Panc1 (cell line): ENCODE measurements at regions not wholly inside any gene's neighbourhood (a gene's known extent, or its start where the extent isn't known, plus 50 kb on each side); places are given as distances from the start of the nearest gene placed in this dataset.

Experiments
- POLR2AphosphoS5 ChIP-seq: IDR thresholded peaks from 2 replicates; pipeline ENCODE4 v1.6.1; 2012; ENCODE audit warnings: mild to moderate bottlenecking, low read depth, low read length, moderate library complexity
- TF ChIP-seq, protein P1 (sequence below): fragments of 450-650 bp; IDR thresholded peaks from 2 replicates; pipeline ENCODE4 v1.5.1; 2017; ENCODE audit warnings: mild to moderate bottlenecking
- TF ChIP-seq, protein P2 (sequence below), 2 experiments: IDR thresholded peaks; 2 replicates each; pipeline ENCODE4 v1.6.1; 2011 to 2012; ENCODE audit warnings: low read depth in 2 of 2, control low read depth in 1 of 2, low read length in 1 of 2, mild to moderate bottlenecking in 1 of 2, moderate library complexity in 1 of 2; ENCODE audit not compliant: insufficient read depth in 1 of 2

DNA sequence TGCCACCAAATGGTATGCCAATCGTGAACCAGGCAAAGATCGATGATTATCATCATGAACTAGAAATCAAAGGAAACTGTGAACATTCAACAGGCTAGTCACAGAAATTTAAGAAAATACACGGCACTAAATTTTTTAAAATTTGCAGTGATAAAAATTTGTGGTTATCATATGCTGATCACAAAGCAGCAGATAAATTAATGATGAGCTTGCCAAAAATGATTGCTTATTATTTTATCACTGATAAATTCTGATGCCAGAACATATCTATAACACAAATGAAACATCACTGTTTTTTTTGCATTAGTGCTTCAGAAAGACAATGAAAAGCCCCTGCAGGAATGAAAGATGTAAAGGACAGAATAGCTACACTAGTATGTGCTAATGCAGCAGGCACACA is 1413.2 kb upstream of the MAP3K7 start:
- TF ChIP-seq, protein P1, sequence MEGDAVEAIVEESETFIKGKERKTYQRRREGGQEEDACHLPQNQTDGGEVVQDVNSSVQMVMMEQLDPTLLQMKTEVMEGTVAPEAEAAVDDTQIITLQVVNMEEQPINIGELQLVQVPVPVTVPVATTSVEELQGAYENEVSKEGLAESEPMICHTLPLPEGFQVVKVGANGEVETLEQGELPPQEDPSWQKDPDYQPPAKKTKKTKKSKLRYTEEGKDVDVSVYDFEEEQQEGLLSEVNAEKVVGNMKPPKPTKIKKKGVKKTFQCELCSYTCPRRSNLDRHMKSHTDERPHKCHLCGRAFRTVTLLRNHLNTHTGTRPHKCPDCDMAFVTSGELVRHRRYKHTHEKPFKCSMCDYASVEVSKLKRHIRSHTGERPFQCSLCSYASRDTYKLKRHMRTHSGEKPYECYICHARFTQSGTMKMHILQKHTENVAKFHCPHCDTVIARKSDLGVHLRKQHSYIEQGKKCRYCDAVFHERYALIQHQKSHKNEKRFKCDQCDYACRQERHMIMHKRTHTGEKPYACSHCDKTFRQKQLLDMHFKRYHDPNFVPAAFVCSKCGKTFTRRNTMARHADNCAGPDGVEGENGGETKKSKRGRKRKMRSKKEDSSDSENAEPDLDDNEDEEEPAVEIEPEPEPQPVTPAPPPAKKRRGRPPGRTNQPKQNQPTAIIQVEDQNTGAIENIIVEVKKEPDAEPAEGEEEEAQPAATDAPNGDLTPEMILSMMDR, result no peak
- TF ChIP-seq, protein P2, sequence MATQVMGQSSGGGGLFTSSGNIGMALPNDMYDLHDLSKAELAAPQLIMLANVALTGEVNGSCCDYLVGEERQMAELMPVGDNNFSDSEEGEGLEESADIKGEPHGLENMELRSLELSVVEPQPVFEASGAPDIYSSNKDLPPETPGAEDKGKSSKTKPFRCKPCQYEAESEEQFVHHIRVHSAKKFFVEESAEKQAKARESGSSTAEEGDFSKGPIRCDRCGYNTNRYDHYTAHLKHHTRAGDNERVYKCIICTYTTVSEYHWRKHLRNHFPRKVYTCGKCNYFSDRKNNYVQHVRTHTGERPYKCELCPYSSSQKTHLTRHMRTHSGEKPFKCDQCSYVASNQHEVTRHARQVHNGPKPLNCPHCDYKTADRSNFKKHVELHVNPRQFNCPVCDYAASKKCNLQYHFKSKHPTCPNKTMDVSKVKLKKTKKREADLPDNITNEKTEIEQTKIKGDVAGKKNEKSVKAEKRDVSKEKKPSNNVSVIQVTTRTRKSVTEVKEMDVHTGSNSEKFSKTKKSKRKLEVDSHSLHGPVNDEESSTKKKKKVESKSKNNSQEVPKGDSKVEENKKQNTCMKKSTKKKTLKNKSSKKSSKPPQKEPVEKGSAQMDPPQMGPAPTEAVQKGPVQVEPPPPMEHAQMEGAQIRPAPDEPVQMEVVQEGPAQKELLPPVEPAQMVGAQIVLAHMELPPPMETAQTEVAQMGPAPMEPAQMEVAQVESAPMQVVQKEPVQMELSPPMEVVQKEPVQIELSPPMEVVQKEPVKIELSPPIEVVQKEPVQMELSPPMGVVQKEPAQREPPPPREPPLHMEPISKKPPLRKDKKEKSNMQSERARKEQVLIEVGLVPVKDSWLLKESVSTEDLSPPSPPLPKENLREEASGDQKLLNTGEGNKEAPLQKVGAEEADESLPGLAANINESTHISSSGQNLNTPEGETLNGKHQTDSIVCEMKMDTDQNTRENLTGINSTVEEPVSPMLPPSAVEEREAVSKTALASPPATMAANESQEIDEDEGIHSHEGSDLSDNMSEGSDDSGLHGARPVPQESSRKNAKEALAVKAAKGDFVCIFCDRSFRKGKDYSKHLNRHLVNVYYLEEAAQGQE (IDR thresholded peaks at IDR 0.05; ENCODE audit: insufficient read depth in 1 of 2, low read depth in 2 of 2, low read length in 1 of 2), result no peak
- TF ChIP-seq POLR2AphosphoS5, result no peak
